LoVo (cell line): ENCODE measurements at regions not wholly inside any gene's neighbourhood (a gene's known extent, or its start where the extent isn't known, plus 50 kb on each side); places are given as distances from the start of the nearest gene placed in this dataset.

Source experiments
- DNase-seq: peaks from one replicate; pipeline ENCODE4 v3.0.0-alpha.2; 2016; ENCODE audit warnings: low spot score

GRCh38 chr4:24719615-24720014 lies 75.8 kb upstream of the SOD3 start:
- DNase-seq = no peak

GRCh38 chr4:24720436-24720835 lies 74.9 kb upstream of the SOD3 start:
- DNase-seq = no peak

GRCh38 chr4:24720979-24721378 lies 74.4 kb upstream of the SOD3 start:
- no peak for DNase-seq

GRCh38 chr4:24722026-24722568 lies 73.3 kb upstream of the SOD3 start:
- DNase-seq = no peak

DNA sequence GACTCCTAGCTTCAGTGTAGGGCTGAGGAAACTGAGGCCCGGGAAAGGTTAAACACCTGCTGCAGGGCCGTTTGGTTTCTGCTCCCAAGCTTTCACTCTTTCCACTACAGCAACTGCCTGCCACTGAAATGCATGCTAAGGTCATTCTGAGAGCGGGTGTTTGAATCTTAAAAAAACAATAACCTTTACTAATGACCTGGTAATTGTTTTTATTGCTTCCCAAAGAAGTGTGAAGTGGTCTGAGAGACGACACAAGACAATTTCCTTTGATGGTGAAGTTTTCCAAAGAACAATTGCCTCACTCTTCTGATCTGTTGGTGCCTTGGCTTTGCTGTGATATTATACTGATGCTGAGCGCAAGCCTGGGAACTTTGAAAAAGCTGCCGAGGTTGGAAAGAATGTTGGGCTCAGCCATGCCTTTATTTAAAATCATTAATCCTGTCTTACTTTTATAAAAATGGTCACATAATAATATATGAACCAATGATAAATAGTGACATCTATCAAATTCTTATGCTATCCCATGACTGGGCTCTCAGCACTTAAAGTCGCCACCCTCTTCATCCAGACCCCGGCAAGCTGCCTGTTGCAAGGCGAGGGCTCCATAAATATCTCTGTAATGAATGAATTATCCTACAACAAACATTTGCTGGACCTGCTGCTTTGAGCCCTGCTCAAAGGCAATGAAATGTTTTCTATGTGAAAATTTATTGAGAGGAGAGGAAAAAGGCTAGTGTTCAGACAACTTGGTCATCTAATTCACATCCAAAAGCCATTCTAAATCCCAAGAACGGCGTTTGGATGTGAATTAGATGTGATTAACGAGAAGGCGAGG lies 67.8 kb upstream of the SOD3 start:
- no peak for DNase-seq

DNA sequence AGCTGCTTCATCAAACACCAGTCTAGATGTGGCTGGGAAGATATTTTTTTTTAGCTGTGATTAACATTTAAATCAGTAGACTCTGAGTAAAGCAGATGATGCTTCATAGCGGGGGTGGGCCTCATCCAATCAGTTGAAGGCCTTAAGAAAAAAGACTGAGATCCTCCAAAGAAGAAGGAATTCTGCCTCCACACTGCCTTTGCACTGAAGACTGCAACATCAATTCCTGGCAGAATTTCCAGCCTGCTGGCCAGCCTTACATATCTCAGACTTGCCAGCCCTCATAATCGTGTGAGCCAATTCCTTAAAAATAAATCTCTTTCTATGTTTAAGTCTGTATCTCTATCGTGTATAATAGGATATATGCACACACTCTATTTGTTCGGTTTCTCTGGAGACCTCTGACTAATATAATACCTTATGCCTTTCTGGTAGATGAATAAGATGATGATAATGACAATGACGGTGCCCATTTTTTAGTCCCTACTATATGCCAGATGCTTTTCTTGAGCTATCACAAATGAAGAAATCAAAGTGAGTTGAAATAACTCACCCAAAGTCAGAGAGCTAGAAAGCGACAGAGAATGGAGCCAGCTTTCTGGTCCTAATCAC lies 66.1 kb upstream of the SOD3 start:
- no peak for DNase-seq

DNA sequence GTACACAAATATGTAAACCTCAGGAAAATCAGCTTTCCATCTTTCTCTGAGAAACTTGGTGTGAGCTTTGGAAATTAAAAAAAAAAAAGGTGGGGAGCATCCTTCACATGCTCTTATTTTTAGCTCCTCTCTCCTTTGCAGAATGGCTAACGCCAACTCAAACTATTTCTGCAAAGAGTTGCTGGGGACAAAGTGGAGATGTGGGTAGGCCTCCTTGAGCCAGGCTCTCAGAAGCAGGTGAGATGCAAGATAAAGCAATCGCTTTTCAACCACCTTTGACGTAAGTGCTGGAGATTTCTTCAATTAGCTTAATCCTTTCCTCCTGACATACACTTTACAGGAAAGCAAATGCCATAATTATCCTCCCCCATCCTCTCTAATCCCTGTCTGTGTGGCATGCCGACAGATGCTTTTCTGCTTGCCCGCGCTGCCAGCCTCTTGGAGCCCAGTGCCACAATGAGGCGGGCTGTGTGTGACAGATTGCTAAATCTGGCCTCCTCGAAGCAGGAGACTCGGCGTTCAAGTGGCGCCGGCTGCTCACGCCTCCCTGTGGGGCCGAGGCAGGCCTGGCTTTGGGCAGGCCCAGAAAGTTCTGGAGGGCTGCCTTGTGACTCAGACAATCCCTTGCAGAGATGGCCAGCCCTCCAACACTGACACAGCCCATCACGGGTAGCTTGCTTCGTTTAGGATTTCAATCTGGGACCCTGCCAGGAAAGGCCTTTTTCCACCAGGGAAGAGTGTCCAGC lies 64.9 kb upstream of the SOD3 start:
- no peak for DNase-seq

DNA sequence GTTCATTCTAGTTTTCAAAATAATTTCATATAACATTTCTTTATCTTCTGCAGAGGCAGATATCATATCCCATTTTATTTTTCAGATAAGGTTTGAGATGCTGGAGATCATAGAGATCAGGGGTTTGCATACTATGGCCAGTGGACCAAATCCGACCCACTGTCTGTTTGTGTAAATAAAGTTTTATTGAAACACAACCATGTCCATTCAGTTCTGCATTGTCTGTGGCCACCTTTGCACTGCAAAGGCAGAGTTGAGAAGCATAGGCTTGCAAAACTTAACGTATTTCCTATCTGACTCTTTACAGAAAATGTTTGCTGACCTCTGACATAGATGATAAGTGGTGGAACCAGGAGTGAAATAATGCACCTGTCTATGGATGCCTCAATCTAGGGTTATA lies 63.9 kb upstream of the SOD3 start:
- DNase-seq = no peak

DNA sequence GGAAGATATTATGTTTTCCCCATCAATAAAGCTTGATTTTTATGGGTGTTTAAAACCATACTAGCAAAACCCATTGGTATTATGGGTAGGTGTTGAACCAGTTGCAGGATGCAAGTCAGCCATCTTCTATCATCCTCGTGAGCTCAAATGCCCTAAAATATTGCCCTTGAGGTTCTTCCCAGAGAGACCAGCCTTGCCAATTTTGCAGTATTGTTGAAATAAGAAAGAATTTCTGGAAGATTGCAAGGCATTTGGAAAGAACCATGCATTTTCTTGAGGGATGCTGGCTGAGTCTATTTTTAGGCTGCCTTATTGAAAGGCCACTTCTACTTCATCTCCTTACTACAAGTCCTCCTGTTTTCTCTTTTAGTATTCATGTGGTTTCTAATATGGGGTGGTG lies 60.9 kb upstream of the SOD3 start:
- no peak for DNase-seq

DNA sequence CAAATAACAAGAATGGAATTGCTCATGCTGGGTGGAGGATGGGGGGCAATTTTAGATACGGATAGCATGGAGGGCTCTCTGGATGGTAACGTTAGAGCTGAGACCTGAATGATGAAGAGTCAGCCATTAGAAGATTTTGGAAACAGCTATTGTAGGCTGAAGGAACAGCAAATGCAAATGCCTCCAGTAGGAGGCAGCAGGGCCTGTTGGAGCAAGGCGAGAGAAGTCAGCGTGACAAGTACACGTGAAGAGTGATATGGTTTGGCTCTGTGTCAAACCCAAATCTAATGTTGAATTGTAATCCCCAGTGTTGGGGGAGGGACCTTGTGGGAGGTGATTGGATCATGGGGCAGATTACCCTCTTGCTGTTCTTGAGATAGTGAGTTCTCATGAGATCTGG lies 59.3 kb upstream of the SOD3 start:
- DNase-seq = no peak

GRCh38 chr4:24741910-24742309 lies 53.5 kb upstream of the SOD3 start:
- no peak for DNase-seq

DNA sequence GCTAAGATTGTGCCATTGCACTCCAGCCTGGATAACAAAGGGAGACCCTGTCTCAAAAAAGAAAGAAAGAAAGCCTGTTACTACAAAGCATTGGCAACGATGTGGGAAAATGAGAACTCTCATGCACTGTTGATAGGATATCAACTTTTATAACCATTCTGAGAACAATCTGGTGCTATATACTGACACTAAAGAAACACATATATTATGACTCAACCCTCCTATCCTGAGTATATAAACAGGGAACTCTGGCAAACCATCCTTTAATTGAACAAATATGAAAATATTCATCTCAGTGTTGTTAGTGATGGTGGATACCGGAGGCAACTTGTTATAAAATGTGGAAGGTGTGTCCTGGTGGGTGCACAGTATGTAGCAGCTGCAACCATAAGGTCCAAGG lies 53.0 kb upstream of the SOD3 start:
- no peak for DNase-seq

DNA sequence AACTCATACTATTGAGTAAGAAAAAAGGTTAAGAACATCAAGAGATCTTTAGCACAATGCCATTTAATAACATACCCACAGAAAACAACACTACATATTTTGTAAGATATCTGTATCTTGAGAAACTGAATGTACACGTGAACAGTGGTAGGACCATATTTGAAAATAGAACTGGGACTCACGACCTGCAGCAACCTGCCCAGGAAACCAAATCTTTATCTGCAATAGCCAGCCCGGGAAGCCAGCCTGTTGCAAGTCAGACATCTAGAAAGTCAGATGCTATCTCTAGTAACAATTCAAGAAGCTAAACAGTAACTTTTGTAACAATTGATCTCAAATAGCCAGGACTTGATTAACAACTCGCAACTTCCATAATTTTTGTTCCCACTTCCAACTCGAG lies 52.6 kb upstream of the SOD3 start:
- DNase-seq = no peak

DNA sequence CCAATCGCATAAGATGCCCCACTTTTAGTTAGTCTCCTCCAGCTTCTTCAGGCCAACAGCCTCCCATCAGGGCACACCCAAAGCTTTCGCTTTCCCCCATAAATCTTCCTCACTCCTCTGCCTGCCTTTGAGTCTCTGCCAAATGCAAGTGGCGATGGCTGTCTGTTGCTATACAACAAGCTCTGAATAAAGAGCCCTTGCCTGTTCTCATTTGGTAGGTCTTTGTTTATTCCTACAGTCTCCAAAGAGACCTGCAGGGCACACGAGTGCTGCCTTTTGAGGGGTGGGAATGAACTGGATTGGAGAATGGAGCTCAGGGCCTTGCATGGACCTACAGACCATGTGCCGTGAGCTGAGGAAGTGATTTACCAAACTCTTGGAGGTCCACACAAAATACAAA lies 52.2 kb upstream of the SOD3 start:
- DNase-seq = no peak

GRCh38 chr4:24743927-24744326 lies 51.4 kb upstream of the SOD3 start:
- DNase-seq = no peak

DNA sequence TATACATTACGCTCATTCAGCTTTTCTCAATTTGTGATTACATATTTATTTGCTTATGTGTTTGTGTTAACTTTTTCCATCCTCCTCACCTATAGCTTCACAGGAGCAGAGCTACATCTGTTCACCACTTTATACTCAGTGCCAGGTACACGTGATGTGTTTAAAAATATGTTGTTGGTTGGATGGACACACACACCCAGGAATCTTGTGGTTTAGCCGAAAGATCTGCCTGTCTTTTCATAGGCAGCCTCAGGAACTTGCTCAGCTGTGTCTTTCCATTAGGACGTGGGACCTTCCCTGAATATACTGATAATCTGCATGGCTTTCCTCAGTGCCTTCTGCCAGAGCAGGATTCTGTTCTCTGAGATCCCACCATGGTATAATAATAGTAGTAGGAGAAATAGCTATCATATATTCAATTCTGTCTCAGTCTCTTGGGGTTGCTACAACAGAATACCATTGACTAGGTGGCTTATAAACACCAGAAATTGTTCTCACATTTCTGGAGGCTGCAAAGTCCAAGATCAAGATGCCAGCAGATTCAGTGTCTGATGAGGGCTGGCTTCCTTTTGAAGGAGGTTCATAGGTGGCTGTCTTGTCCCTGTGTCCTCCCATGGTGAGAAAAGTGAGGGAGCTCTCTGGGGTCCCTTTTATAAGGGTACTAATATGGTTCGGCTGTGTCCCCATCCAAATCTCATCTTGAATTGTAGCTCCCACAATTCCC lies 50.0 kb upstream of the SOD3 start:
- no peak for DNase-seq
